Right hindlimb (tissue), 1 donor: ENCODE measurements at regions not wholly inside any gene's neighbourhood (a gene's known extent, or its start where the extent isn't known, plus 50 kb on each side); places are given as distances from the start of the nearest gene placed in this dataset.
"Not testable (repeated sequence)": the region's sequence is repeated elsewhere in the genome, so short reads cannot be mapped to it uniquely, and the experiment has no call there.

ENCODE experiments used
- DNase-seq: peaks from one replicate; pipeline ENCODE4 v3.0.0-alpha.2; 2018

DNA sequence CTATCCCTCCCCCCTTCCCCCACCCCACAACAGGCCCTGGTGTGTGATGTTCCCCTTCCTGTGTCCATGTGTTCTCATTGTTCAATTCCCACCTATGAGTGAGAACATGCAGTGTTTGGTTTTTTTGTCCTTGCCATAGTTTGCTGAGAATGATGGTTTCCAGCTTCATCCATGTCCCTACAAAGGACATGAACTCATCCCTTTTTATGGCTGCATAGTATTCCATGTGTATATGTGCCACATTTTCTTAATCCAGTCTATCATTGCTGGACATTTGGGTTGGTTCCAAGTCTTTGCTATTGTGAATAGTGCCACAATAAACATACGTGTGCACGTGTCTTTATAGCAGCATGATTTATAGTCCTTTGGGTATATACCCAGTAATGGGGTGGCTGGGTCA, 52.3 kb upstream of the MAN1A2 start:
- not testable (repeated sequence) for DNase-seq

GRCh38 chr1:117313555-117313954, 53.7 kb upstream of the MAN1A2 start:
- DNase-seq = no peak

GRCh38 chr1:117312453-117313138, 54.7 kb upstream of the MAN1A2 start:
- DNase-seq = no peak

GRCh38 chr1:117308311-117308916, 58.8 kb upstream of the MAN1A2 start:
- DNase-seq = no peak

DNA sequence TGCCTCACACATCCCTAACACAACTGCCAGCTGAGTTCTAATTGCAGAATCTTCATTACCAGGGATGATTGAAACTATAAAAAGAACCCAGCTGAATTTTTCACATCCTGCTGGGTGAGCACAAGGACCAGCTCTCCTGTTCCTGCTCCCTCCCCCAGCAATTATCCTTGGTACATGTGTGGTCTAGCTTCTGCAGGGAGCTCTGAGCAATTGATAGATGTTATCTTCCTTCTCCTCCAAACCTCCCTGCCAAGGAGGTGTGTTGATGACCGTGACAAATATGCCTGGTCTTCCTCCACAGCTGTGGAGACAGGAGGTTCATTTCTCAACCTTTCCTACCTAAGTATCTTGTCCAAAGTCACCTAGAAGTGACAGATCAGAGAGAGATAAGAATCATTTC, 65.3 kb upstream of the MAN1A2 start:
- DNase-seq = no peak

GRCh38 chr1:117300183-117300582, 67.1 kb upstream of the MAN1A2 start:
- DNase-seq = not testable (repeated sequence)

DNA sequence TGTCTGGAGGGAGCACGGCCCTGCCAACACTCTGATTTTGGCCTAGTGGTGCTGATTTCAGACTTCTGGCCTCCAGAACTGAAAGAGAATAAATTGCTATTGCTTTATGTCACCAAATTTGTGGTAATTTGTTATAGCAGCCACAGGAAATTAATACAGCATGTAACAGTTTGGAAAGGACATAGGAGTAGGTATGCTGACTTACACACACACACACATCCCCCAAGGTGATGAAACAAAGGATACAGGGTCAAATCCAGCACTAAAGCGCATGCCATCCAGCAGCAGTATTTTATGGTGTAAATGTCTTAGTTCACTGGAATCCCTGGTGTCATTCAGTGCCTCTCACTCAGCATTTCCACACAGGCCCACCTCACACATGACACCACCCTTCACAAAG, 72.2 kb upstream of the MAN1A2 start:
- DNase-seq = no peak

- DNase-seq = no peak
Measured at GRCh38 chr1:117290890-117291289, 76.4 kb upstream of the MAN1A2 start.

GRCh38 chr1:117289316-117289870, 77.9 kb upstream of the MAN1A2 start:
- no peak for DNase-seq

GRCh38 chr1:117286562-117286961, 75.8 kb upstream of the VTCN1 start:
- DNase-seq = no peak

DNA sequence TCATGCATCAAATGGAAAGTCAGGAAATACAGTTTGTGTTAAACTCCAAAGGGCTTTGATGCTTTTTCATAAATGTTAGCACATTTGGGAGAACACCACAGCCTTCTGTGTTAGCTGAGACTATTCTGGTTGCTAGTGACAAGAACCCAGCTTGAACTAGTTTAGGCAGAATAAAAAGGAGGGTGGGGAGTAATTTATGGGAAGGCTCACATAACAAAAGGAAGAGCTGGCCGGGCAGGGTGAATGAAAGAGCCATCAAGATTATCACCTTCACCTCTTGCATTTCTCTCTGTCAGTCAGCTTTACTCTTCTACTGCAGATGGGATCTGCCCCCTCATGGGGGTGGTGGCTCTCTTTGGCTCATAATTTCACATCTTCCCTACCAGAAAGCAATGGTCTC, 75.4 kb upstream of the VTCN1 start:
- no peak for DNase-seq

- no peak for DNase-seq
Measured at GRCh38 chr1:117284399-117285215, 73.9 kb upstream of the VTCN1 start.

DNA sequence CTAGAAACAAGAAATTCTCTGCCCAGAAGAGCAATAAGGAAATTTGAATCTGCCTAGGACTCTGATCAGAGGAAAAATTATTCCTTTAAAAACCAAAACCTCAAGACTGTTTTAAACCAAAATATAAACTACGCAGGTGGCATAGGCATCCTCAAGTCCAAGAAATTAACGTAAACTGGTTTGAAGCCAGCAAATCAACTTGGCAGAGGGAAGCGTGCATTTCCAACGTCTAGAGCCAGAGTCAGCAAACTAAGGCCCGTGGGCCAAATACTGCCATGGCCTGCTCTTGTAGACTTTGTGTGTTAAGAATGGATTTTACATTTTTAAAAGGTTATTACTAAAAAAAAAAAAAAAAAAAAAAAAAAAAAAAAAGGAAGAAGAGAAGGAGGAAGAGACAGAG, 67.8 kb upstream of the VTCN1 start:
- DNase-seq = no peak

GRCh38 chr1:117275055-117275454, 64.3 kb upstream of the VTCN1 start:
- no peak for DNase-seq

DNA sequence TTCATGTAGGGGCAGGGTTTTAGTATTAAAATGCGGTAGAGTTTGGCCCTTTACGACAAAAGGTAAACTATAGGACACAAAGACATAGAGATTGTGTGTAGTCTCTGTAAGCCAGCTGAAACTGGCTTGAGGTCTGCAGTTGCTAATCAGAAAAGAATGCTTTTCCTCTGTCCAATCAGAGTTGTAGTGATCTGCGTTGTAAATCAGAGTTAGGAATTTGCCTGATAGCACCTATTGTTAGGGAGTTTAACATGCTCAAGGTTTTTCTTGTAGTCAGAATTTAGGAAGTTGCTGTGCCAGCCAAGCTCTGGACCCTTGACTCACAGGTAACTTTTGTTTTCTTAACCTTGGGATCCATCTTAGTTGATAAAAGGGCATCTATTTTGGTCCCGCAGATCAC, 61.2 kb upstream of the VTCN1 start:
- no peak for DNase-seq

DNA sequence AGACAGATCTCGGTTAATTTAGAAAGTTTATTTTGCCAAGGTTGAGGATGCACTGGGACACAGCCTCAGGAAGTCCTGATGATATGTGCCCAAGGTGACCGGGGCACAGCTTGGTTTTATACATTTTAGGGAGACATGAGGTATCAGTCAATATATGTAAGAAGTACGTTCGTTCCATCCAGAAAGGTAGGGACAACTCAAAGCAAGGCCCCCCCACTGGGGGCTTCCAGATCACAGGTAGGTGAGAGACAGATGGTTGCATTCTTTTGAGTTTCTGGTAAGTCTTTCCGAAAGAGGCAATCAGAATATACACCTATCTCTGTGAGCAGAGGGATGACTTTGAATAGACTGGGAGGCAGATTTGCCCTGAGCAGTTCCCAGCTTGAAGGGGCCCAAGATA, 60.4 kb upstream of the VTCN1 start:
- no peak for DNase-seq

DNA sequence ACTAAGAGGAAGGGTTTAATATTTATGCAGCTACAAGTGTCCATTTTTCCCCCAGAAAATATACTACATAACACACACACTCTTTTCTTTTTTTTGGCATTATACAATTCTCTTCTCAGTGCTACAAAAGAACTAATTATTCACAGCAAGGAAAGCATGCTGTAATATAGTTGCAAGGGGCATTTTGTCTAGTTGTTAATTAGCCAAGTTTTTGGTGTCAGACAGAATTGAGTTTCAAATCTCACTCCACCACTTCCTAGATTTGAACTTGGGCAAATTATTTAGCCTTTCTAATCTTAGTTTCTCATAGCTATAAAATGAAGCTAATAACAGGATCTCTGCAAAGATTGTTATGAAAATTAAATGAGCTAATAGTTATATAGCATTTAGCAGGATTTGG, 60.0 kb upstream of the VTCN1 start:
- no peak for DNase-seq

DNA sequence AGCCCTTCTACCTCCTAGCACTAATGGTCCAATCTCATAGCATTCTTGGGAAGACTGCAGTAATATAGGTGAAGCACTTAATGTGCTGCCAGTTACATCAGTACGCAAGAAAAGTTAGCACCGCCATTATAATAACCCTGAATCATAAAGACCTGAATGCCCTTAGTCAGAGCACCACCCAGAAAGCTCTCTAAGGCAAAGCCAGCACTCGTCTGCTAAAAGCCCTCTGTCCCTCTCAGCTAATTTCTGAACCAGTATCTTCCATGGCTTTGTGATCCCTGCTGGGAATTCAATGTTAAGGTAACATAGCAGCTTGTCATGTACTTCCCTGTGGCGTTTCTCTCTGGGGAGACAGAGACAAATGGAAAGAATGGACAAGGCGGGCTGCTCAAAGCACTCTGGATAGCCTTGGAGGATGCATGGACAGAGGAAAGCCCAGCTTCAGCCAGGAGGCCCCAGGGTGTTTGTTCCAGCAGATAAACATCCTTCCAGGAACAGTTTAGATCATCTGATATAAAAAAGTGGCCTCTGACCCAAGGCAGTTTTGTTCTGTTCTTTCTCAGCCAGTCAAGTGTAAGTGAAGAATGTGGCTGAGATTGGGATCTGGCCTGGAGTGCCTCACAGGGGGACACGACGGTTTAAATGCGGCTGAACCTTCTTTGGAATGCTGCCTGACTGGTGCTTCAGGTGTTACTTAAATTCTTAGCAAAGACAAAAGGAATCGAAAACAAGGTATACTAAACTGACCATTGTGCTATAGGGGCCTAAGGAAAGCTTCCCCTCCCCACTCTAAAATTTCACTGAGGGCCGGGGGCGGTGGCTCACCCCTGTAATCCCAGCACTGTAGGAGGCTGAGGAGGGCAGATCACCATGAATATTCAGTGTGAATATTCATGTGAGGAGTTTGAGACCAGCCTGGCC, 58.1 kb upstream of the VTCN1 start:
- DNase-seq = no peak

GRCh38 chr1:117267232-117267774, 56.6 kb upstream of the VTCN1 start:
- no peak for DNase-seq

DNA sequence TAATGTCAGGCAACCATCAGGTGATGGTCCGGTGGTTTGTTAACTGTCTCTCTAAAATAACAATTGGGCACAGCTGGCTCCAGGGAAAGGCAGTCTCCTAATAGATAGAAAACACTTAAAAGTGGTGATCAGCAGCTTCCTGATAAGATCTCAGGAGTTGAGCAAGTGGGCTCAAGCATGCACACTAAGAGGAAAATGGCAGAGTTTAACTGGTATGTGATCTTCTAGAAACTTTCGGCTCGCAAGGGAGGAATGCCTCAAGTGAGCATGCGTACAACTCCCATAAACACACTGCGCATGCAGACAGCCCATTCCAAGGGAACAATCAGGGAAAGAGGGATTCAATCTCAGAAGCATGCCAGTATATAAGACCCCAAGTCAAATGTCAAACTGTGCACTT, 52.2 kb upstream of the VTCN1 start:
- no peak for DNase-seq

DNA sequence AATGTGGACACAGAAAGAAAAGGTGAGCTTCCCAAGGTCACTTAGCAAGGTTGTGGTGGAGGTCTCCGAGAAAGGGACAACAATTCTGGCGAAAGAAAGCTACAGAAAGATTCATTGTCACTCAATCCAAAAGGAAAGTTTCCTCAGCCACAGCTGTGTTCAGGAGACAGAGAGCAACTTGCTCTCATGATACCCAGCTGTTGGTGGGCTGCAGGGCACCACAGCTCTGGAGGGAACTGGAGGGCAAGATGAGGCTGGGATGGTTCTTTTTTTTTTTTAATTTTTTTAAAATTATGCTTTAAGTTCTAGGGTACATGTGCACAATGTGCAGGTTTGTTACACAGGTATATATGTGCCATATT, 50.7 kb upstream of the VTCN1 start:
- peak; percentile 23 for DNase-seq

- peak; percentile 49 for DNase-seq
Measured at GRCh38 chr1:117260761-117261423, 50.2 kb upstream of the VTCN1 start.
